HG02870 (cell line): ENCODE measurements at regions not wholly inside any gene's neighbourhood (a gene's known extent, or its start where the extent isn't known, plus 50 kb on each side); places are given as distances from the start of the nearest gene placed in this dataset.

Experiments used
- ATAC-seq: cut with Tn5 transposase; IDR thresholded peaks from one replicate; pipeline ENCODE4 v1.9.1; 2021; ENCODE audit warnings: mild to moderate bottlenecking, moderate library complexity; ENCODE audit not compliant: unreplicated experiment

- no peak for ATAC-seq
Observed at GRCh38 chr14:82112210-82112839, 578.7 kb upstream of the SEL1L start.

GRCh38 chr14:82113007-82113406, 579.4 kb upstream of the SEL1L start:
- no peak for ATAC-seq

GRCh38 chr14:82113710-82114109, 580.1 kb upstream of the SEL1L start:
- no peak for ATAC-seq

- no peak for ATAC-seq
Observed at GRCh38 chr14:82116721-82117120, 583.1 kb upstream of the SEL1L start.

GRCh38 chr14:82122655-82123054, 589.0 kb upstream of the SEL1L start:
- no peak for ATAC-seq

- no peak for ATAC-seq
Observed at GRCh38 chr14:82124511-82124910, 590.9 kb upstream of the SEL1L start.

- no peak for ATAC-seq
Observed at GRCh38 chr14:82126006-82126405, 592.4 kb upstream of the SEL1L start.

GRCh38 chr14:82134411-82134810, 600.8 kb upstream of the SEL1L start:
- no peak for ATAC-seq

- no peak for ATAC-seq
Observed at GRCh38 chr14:82138431-82138830, 604.8 kb upstream of the SEL1L start.

- ATAC-seq, result no peak
Observed at GRCh38 chr14:82146846-82147245, 613.2 kb upstream of the SEL1L start.

GRCh38 chr14:82153689-82154088, 620.0 kb upstream of the SEL1L start:
- ATAC-seq, result no peak

- no peak for ATAC-seq
Observed at GRCh38 chr14:82159624-82160023, 626.0 kb upstream of the SEL1L start.

- ATAC-seq, result no peak
Observed at GRCh38 chr14:82180139-82180538, 646.5 kb upstream of the SEL1L start.

GRCh38 chr14:82182646-82183045, 649.0 kb upstream of the SEL1L start:
- ATAC-seq, result no peak

- ATAC-seq, result no peak
Observed at GRCh38 chr14:82190742-82191141, 657.1 kb upstream of the SEL1L start.

GRCh38 chr14:82192387-82192786, 658.7 kb upstream of the SEL1L start:
- no peak for ATAC-seq

- ATAC-seq, result no peak
Observed at GRCh38 chr14:82223276-82223675, 689.6 kb upstream of the SEL1L start.

GRCh38 chr14:82224610-82225009, 691.0 kb upstream of the SEL1L start:
- ATAC-seq, result no peak

GRCh38 chr14:82230748-82231147, 697.1 kb upstream of the SEL1L start:
- no peak for ATAC-seq

GRCh38 chr14:82238649-82239048, 705.0 kb upstream of the SEL1L start:
- no peak for ATAC-seq

- ATAC-seq, result no peak
Observed at GRCh38 chr14:82239223-82239622, 705.6 kb upstream of the SEL1L start.

- ATAC-seq, result no peak
Observed at GRCh38 chr14:82244791-82245190, 711.1 kb upstream of the SEL1L start.

GRCh38 chr14:82251494-82251893, 717.8 kb upstream of the SEL1L start:
- ATAC-seq, result no peak
